Right lobe of liver (tissue), 4 donors: ENCODE measurements at regions not wholly inside any gene's neighbourhood (a gene's known extent, or its start where the extent isn't known, plus 50 kb on each side); places are given as distances from the start of the nearest gene placed in this dataset.

Source experiments
- POLR2A ChIP-seq: fragments of 450-650 bp; IDR thresholded peaks from one replicate; pipeline ENCODE4 v1.6.1; 2017; ENCODE audit warnings: antibody characterized with exemption, mild to moderate bottlenecking
- TF ChIP-seq, protein P1 (sequence below), 4 donors: fragments of 200-600 bp in 3 of 4; fragments of 450-650 bp in 1 of 4; IDR thresholded peaks; one replicate each; pipeline versions ENCODE4 v1.5.1 to v1.8.0; 2016 to 2022; ENCODE audit warnings: antibody characterized with exemption in 4 of 4, mild to moderate bottlenecking in 2 of 4
- donor health status: DM: no; HTN: no; CAD: no.
- donor health status: DM: no; HTN: no; CAD: no.
- donor health status: DM: no; HTN: yes; CAD: no.

DNA sequence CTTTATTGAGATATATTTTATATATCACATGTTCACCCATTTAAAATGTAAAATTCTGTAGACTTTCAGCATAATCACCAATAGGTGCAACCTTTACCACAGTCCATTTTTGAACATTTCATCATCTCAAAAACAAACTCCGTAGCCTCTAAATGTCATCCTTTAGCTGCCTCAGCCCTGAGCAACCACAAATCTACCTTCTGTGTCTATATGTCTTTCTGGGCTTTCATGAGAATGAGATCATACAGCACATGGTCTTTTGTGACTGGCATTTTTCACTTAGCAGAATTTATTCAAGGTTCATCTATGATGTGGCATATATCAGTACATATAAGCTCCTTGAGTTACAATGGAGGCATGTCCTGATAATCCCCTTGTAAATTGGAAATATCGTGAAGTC, 320.5 kb downstream of the ETS1 start:
- TF ChIP-seq, protein P1, sequence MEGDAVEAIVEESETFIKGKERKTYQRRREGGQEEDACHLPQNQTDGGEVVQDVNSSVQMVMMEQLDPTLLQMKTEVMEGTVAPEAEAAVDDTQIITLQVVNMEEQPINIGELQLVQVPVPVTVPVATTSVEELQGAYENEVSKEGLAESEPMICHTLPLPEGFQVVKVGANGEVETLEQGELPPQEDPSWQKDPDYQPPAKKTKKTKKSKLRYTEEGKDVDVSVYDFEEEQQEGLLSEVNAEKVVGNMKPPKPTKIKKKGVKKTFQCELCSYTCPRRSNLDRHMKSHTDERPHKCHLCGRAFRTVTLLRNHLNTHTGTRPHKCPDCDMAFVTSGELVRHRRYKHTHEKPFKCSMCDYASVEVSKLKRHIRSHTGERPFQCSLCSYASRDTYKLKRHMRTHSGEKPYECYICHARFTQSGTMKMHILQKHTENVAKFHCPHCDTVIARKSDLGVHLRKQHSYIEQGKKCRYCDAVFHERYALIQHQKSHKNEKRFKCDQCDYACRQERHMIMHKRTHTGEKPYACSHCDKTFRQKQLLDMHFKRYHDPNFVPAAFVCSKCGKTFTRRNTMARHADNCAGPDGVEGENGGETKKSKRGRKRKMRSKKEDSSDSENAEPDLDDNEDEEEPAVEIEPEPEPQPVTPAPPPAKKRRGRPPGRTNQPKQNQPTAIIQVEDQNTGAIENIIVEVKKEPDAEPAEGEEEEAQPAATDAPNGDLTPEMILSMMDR (IDR thresholded peaks at IDR 0.05) = no peak
- TF ChIP-seq POLR2A = no peak
